AG04449 (cell line): ENCODE measurements at regions not wholly inside any gene's neighbourhood (a gene's known extent, or its start where the extent isn't known, plus 50 kb on each side); places are given as distances from the start of the nearest gene placed in this dataset.

Experiments
- CTCF ChIA-PET: fragments of 350-600 bp; formaldehyde crosslinking; extraction: SDS; loops from one replicate; lab custom pipeline; 2021; ENCODE audit warnings: antibody characterized with exemption; lab: Yijun Ruan, JAX
- POLR2A ChIA-PET: fragments of 400-600, 350-600 bp; formaldehyde crosslinking; extraction: SDS; loops from one replicate; lab custom pipeline; 2020; ENCODE audit warnings: antibody characterized with exemption, inconsistent platforms; lab: Yijun Ruan, JAX
- DNase-seq: peaks from one replicate; pipeline ENCODE4 v3.0.0-alpha.2; 2010; ENCODE audit warnings: low read depth, low spot score
- H3K4me3 ChIP-seq: 2 replicates; pipeline ENCODE4 v1.5.1; 2011; ENCODE audit warnings: low read depth, mild to moderate bottlenecking, control low read depth, low read length
- CTCF ChIP-seq: IDR thresholded peaks from one replicate; pipeline ENCODE4 v1.5.1; 2011; ENCODE audit warnings: mild to moderate bottlenecking, moderate library complexity, low read length, control low read depth, inconsistent platforms; ENCODE audit not compliant: insufficient read depth; ENCODE audit errors: missing control alignments

- no peak for DNase-seq
- CTCF ChIA-PET: interaction anchor here (1.3 to 1.9 kb wide), 2 partner anchors 15 to 294 kb away, joined by 4 to 5 read pairs; no protein-coding TSS in a partner anchor
- no peak overlapping the region for H3K4me3 ChIP-seq
Measured at GRCh38 chr6:135129136-135129856, 51.8 kb upstream of the MYB start.

GRCh38 chr6:135128268-135128914 is 52.7 kb upstream of the MYB start:
- no peak overlapping the region for H3K4me3 ChIP-seq
- DNase-seq: no peak
- ChIA-PET CTCF (interaction anchor here (1.3 to 1.9 kb wide), 2 partner anchors 16 to 295 kb away, joined by 4 to 5 read pairs; no protein-coding TSS in a partner anchor), POLR2A (no interaction called here)
- TF ChIP-seq CTCF: no peak

More at GRCh38 chr6:135129136-135129856, 51.8 kb upstream of the MYB start:
- TF ChIP-seq CTCF: no peak
- POLR2A ChIA-PET: no interaction called here

- POLR2A ChIA-PET: no interaction called here
- CTCF ChIA-PET: interaction anchor here (3.2 kb wide), 1 partner anchor 18 kb away, joined by 12 read pairs; no protein-coding TSS in a partner anchor
- H3K4me3 ChIP-seq: no peak overlapping the region
- DNase-seq: no peak
- TF ChIP-seq CTCF: no peak
Measured at GRCh38 chr6:135126729-135127128, 54.4 kb upstream of the MYB start.

- H3K4me3 ChIP-seq: no peak overlapping the region
- CTCF ChIA-PET: interaction anchor here (1.6 to 3.2 kb wide), 3 partner anchors 19 to 297 kb away, joined by 5 to 12 read pairs (median 6); no protein-coding TSS in a partner anchor
Measured at GRCh38 chr6:135126034-135126433, 55.1 kb upstream of the MYB start.

GRCh38 chr6:135121434-135121833 is 59.7 kb upstream of the MYB start:
- DNase-seq: no peak
- POLR2A ChIA-PET: no interaction called here
- no peak for TF ChIP-seq CTCF
- CTCF ChIA-PET: no interaction called here
- H3K4me3 ChIP-seq: no peak overlapping the region

More at GRCh38 chr6:135126034-135126433, 55.1 kb upstream of the MYB start:
- POLR2A ChIA-PET: no interaction called here
- no peak for TF ChIP-seq CTCF
- DNase-seq: no peak
